ENCODE measurements at regions not wholly inside any gene's neighbourhood (a gene's known extent, or its start where the extent isn't known, plus 50 kb on each side); places are given as distances from the start of the nearest gene placed in this dataset.

DNA sequence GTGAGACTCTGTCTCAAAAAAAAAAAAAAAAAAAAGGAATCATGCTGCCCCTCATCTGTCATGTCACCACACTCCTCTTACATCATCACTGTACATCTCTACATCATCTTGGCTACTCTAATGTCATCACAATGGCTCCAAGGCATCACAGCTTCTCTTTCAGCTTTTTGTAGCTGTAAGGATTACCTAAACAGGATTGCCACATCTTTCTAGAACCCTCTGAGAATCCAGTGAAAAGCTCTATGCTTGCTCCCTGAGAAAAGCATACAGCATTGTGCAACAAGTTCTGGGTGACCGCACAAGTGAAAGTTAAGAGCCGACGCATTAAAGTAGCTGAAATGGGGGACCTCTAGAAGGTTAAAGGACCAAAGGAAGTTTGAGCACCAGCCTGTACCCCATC lies 272.5 kb downstream of the C12orf50 start:
- H3K27ac Mint-ChIP-seq = no peak overlapping the region
- TF ChIP-seq, protein P1, sequence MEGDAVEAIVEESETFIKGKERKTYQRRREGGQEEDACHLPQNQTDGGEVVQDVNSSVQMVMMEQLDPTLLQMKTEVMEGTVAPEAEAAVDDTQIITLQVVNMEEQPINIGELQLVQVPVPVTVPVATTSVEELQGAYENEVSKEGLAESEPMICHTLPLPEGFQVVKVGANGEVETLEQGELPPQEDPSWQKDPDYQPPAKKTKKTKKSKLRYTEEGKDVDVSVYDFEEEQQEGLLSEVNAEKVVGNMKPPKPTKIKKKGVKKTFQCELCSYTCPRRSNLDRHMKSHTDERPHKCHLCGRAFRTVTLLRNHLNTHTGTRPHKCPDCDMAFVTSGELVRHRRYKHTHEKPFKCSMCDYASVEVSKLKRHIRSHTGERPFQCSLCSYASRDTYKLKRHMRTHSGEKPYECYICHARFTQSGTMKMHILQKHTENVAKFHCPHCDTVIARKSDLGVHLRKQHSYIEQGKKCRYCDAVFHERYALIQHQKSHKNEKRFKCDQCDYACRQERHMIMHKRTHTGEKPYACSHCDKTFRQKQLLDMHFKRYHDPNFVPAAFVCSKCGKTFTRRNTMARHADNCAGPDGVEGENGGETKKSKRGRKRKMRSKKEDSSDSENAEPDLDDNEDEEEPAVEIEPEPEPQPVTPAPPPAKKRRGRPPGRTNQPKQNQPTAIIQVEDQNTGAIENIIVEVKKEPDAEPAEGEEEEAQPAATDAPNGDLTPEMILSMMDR (IDR thresholded peaks at IDR 0.05) = no peak
- H3K27me3 Mint-ChIP-seq (ENCODE audit: insufficient read depth) = no peaks in the 10 kb centered on the region
- no peak overlapping the region for H3K4me3 Mint-ChIP-seq
- peaks cover 5% of the 10 kb centered on the region; the same call in 1 of the 2 replicates for H3K36me3 Mint-ChIP-seq (ENCODE audit: low read depth)
- H3K4me1 Mint-ChIP-seq (ENCODE audit: low read depth) = no peaks in the 10 kb centered on the region
- peaks cover 37% of the 10 kb centered on the region for H3K9me3 Mint-ChIP-seq
- no peak for DNase-seq

DNA sequence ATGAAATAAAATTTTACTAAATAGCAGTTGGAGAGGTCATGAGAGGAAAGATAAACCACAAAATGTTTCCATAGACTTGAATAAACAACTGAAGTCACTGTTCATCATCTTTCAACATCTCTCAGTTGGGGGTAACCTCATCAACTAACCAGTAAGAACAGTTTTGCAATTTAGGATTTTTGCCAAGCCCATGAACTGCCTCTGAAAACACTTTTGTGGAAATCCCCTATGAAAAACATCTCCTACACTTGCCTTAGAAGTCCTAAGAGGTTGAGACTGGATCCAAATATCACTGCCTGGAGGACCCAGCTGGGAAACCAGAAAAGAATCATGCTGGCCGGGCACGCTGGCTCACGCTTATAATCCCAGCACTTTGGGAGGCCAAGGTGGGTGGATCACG lies 273.1 kb downstream of the C12orf50 start:
- no peak overlapping the region for H3K4me3 Mint-ChIP-seq
- peaks cover 5% of the 10 kb centered on the region; the same call in 1 of the 2 replicates for H3K36me3 Mint-ChIP-seq (ENCODE audit: low read depth)
- peaks cover 31% of the 10 kb centered on the region for H3K9me3 Mint-ChIP-seq
- TF ChIP-seq, protein P1 (IDR thresholded peaks at IDR 0.05) = no peak
- H3K4me1 Mint-ChIP-seq (ENCODE audit: low read depth) = no peaks in the 10 kb centered on the region
- H3K27ac Mint-ChIP-seq = no peak overlapping the region
- no peaks in the 10 kb centered on the region for H3K27me3 Mint-ChIP-seq (ENCODE audit: insufficient read depth)
- no peak for DNase-seq

DNA sequence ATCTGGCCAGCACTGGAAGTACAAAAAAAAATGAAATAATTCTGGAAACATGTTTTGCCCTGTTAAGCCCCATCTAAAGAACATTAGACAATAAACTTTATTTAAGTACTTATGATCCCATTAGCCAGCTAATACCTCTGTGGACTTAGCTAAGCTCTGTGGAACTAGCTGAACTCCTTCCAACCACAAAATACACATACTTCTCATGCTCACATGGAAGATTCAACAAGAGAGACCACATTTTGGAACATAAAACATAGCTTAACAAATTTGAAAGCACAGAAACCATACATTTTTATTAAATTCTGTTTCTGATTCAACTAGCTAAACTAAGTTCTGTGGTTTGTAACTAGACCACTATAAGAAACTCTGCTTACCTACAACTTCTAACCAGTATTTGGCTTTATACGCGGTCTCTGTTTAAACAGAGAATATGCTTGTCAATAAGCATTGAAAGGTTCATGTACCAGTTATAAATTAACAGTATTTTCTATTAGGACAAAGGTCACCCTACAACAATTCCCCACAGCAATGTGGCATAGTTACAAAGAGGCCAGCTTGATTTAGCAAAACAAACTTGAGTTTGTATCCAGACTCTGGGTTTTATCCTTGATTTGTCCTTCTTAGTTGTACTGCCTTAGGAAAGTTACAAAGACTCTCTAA lies 300.1 kb downstream of the C12orf50 start:
- Mint-ChIP-seq H3K4me3 (no peak overlapping the region), H3K9me3 (peaks cover 24% of the 10 kb centered on the region), H3K27ac (no peak overlapping the region), H3K36me3 (ENCODE audit: low read depth) (no peaks in the 10 kb centered on the region), H3K27me3 (ENCODE audit: insufficient read depth) (no peaks in the 10 kb centered on the region), H3K4me1 (ENCODE audit: low read depth) (no peaks in the 10 kb centered on the region)
- TF ChIP-seq, protein P1 (IDR thresholded peaks at IDR 0.05) = no peak
- no peak for DNase-seq

DNA sequence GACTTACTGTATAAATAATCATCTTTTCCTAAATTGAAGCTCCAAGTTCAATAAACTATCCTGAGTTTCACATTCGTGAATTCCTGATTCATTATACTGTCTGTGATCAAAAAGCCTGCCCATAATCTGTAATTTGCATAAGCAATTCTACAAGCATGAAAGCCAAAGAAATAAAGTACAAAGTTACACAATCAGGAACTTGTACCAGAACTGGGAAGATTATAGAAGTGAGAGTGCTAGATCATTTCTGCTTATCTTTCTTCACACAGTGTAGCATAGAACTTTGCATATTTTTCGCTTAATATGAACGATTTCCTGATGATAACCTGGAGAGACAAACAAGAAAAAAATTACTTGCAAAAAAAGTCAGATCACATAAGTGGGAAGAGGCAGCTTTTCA lies 308.2 kb downstream of the C12orf50 start:
- Mint-ChIP-seq H3K27me3 (ENCODE audit: insufficient read depth) (no peaks in the 10 kb centered on the region), H3K36me3 (ENCODE audit: low read depth) (no peaks in the 10 kb centered on the region), H3K9me3 (peaks cover 29% of the 10 kb centered on the region), H3K27ac (no peak overlapping the region), H3K4me1 (ENCODE audit: low read depth) (no peaks in the 10 kb centered on the region), H3K4me3 (no peak overlapping the region)
- TF ChIP-seq, protein P1 (IDR thresholded peaks at IDR 0.05) = no peak
- no peak for DNase-seq

DNA sequence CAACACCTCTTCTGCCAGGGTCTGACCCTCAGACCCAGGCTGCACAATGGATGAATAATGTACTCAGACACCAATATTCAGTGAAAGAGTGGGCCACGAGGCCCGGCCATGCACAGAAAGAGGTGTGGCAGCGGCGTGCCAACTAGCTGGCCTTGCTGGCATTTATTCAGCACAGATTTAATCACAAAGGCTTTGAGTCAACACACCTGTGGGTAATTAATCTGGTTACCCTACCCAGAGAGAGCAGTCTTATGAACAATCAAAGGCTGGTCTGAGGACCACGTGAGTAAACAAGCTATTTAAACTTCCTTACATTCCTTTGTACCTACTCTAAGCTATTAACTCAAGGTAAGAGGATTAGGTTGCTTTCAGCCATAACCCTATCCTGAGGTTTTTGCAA lies 324.8 kb downstream of the C12orf50 start:
- Mint-ChIP-seq H3K27me3 (ENCODE audit: insufficient read depth) (no peaks in the 10 kb centered on the region), H3K4me1 (ENCODE audit: low read depth) (no peaks in the 10 kb centered on the region), H3K36me3 (ENCODE audit: low read depth) (peaks cover 3% of the 10 kb centered on the region; the same call in 1 of the 2 replicates), H3K27ac (no peak overlapping the region), H3K4me3 (no peak overlapping the region), H3K9me3 (peaks cover 50% of the 10 kb centered on the region)
- DNase-seq = no peak
- TF ChIP-seq, protein P1 (IDR thresholded peaks at IDR 0.05) = no peak
